K562 (cell line): ENCODE measurements at regions not wholly inside any gene's neighbourhood (a gene's known extent, or its start where the extent isn't known, plus 50 kb on each side); places are given as distances from the start of the nearest gene placed in this dataset.

Experiments
- ATAC-seq: fragments of 200-7000 bp; cut with Tn5 transposase; 3 replicates; pipeline ENCODE4 v1.9.1; 2020; ENCODE audit warnings: moderate library complexity
- BruUV-seq: library from RNA; stranded (reverse); fragments of 400-500 nt; replicated peaks from 2 replicates; lab custom pipeline; 2021; lab: Mats Ljungman, UMichigan
- CTCF ChIA-PET: fragments of 300-600 bp; formaldehyde crosslinking; extraction: SDS; loops from one replicate; lab custom pipeline; 2021; ENCODE audit warnings: low intra/inter-chr PET ratio; lab: Yijun Ruan, JAX
- POLR2A ChIA-PET: fragments of 300-600, 350-650 bp; sonication (Branson Sonifier 250); formaldehyde crosslinking; extraction: SDS; loops from one replicate; lab custom pipeline; 2021; ENCODE audit warnings: antibody characterized with exemption, inconsistent platforms; lab: Yijun Ruan, JAX
- DNase-seq, 4 experiments: peaks; one replicate each; pipeline versions ENCODE4 v3.0.0 to v3.0.0-alpha.2; 2011 to 2018; ENCODE audit warnings: low spot score in 3 of 4, mixed read lengths in 3 of 4; ENCODE audit errors: extremely low read depth in 1 of 4
- FAIRE-seq: peaks from 2 replicates; lab custom pipeline; 2011; peaks lifted over from hg19 to GRCh38; lab: Jason Lieb, UNC
- H2AFZ ChIP-seq: 2 replicates; pipeline ENCODE4 v1.6.0; 2011; ENCODE audit warnings: low read depth, low read length, control low read depth, inconsistent platforms
- H3K27ac ChIP-seq: fragments of 200-600 bp; 3 replicates; pipeline ENCODE4 v1.8.0; 2011; ENCODE audit warnings: low read depth, mild to moderate bottlenecking, control low read depth, inconsistent platforms, low read length, moderate library complexity, mixed read lengths; ENCODE audit errors: extremely low read depth
- H3K27me3 ChIP-seq, 2 experiments: fragments of 300-600 bp in 1 of 2; 2 replicates in 1 of 2; 3 replicates in 1 of 2; pipeline versions ENCODE4 v1.6.0 to v1.8.0; 2011; ENCODE audit warnings: inconsistent platforms in 2 of 2, low read length in 2 of 2, mild to moderate bottlenecking in 1 of 2, mixed read lengths in 1 of 2, moderate library complexity in 1 of 2; ENCODE audit not compliant: control insufficient read depth in 2 of 2, insufficient read depth in 2 of 2
- H3K36me3 ChIP-seq: fragments of 300-600 bp; 3 replicates; pipeline ENCODE4 v1.8.0; 2011; ENCODE audit warnings: mild to moderate bottlenecking, low read length, inconsistent platforms; ENCODE audit not compliant: control insufficient read depth, insufficient read depth
- H3K4me1 ChIP-seq, 2 experiments: fragments of 200-600 bp in 1 of 2; replicated peaks in 1 of 2; 2 replicates in 1 of 2; 3 replicates in 1 of 2; pipeline versions ENCODE4 v1.5.1 to v1.8.0; 2011; ENCODE audit warnings: inconsistent platforms in 2 of 2, low read length in 2 of 2, mild to moderate bottlenecking in 1 of 2, mixed read lengths in 1 of 2, moderate library complexity in 1 of 2; ENCODE audit not compliant: control insufficient read depth in 2 of 2, insufficient read depth in 2 of 2
- H3K4me2 ChIP-seq: 2 replicates; pipeline ENCODE4 v1.6.1; 2011; ENCODE audit warnings: low read length, control low read depth, inconsistent platforms, mixed read lengths; ENCODE audit not compliant: insufficient read depth
- H3K4me3 ChIP-seq: fragments of 200-600 bp; sonication (generic), shearing (Covaris generic); 2 replicates; pipeline ENCODE4 v1.5.1; 2016; ENCODE audit warnings: control low read depth, inconsistent platforms
- H3K79me2 ChIP-seq: fragments of 200-600 bp; 3 replicates; pipeline ENCODE4 v1.8.0; 2011; ENCODE audit warnings: low read length, inconsistent platforms; ENCODE audit not compliant: control insufficient read depth, insufficient read depth
- H3K9ac ChIP-seq, 2 experiments: 2 replicates each; pipeline versions ENCODE4 v1.6.0 to v1.6.1; 2011; ENCODE audit warnings: low read depth in 2 of 2, low read length in 2 of 2, control low read depth in 1 of 2, inconsistent platforms in 1 of 2, mild to moderate bottlenecking in 1 of 2, mixed read lengths in 1 of 2; ENCODE audit not compliant: insufficient read depth in 1 of 2
- H3K9me1 ChIP-seq: one replicate; pipeline ENCODE4 v1.6.0; 2011; ENCODE audit warnings: inconsistent platforms, mild to moderate bottlenecking, low read length, moderate library complexity; ENCODE audit not compliant: control insufficient read depth, insufficient read depth
- H3K9me3 ChIP-seq: replicated peaks from 2 replicates; pipeline ENCODE4 v1.5.1; 2011; ENCODE audit warnings: low read depth, low read length, inconsistent platforms; ENCODE audit not compliant: control insufficient read depth, insufficient read depth
- H4K20me1 ChIP-seq: replicated peaks from 2 replicates; pipeline ENCODE4 v1.6.1; 2011; ENCODE audit warnings: low read length, inconsistent platforms, mixed read lengths; ENCODE audit not compliant: control insufficient read depth, insufficient read depth
- FIP1L1 ChIP-seq: fragments of 200-400 bp; formaldehyde crosslinking; IDR thresholded peaks from 2 replicates; pipeline ENCODE4 v1.6.1; 2018; ENCODE audit warnings: mild to moderate bottlenecking, low read depth, low read length; ENCODE audit not compliant: poor library complexity, severe bottlenecking
- FOSL1 ChIP-seq: fragments of 200-800 bp; sonication (Bioruptor generic); conservative IDR thresholded peaks from 2 replicates; pipeline ENCODE4 v1.6.1; 2016; ENCODE audit warnings: missing genetic modification characterization, missing compliant biosample characterization
- KHSRP ChIP-seq: fragments of 450-650 bp; IDR thresholded peaks from 2 replicates; pipeline ENCODE4 v1.6.1; 2017
- PYGO2 ChIP-seq: fragments of 450-650 bp; IDR thresholded peaks from 2 replicates; pipeline ENCODE4 v1.6.1; 2016; ENCODE audit warnings: mild to moderate bottlenecking, missing genetic modification characterization, moderate library complexity, missing compliant biosample characterization
- SIN3B ChIP-seq: fragments of 450-650 bp; IDR thresholded peaks from 2 replicates; pipeline ENCODE4 v1.6.1; 2017; ENCODE audit warnings: low read depth, mild to moderate bottlenecking, moderate library complexity
- SOX6 ChIP-seq: fragments of 450-650 bp; IDR thresholded peaks from 2 replicates; pipeline ENCODE4 v1.6.1; 2014; ENCODE audit warnings: mild to moderate bottlenecking
- ZBTB34 ChIP-seq: fragments of 250-450 bp; sonication (Bioruptor Pico); IDR thresholded peaks from 2 replicates; pipeline ENCODE4 v1.8.0; 2021; ENCODE audit warnings: mild to moderate bottlenecking, moderate library complexity
- ZNF431 ChIP-seq: sonication (generic); formaldehyde crosslinking; IDR thresholded peaks from 2 replicates; pipeline ENCODE4 v1.8.0; 2022; ENCODE audit warnings: mild to moderate bottlenecking, missing genetic modification reagents
- ZNF436 ChIP-seq: fragments of 250-450, 450-650 bp; sonication (Bioruptor Pico); formaldehyde crosslinking; IDR thresholded peaks from 2 replicates; pipeline ENCODE4 v1.7.0; 2020; ENCODE audit warnings: mild to moderate bottlenecking
- ZNF655 ChIP-seq: fragments of 250-450 bp; sonication (Bioruptor Pico); IDR thresholded peaks from 2 replicates; pipeline ENCODE4 v1.5.0; 2021
- WGBS: fragments of 100-300 bp; shearing (Covaris generic); methylation state at CpG from one replicate; pipeline ENCODE4 v1.1.6; 2016; ENCODE audit warnings: low coverage, mixed read lengths; ENCODE audit not compliant: insufficient coverage; ENCODE audit errors: missing lambda C conversion rate; 5-methylcytosine and 5-hydroxymethylcytosine counted together
- in situ Hi-C: fragments of 300-500 bp; cut with MboI; formaldehyde crosslinking; loops from 4 replicates; pipeline ENCODE4 v1.15.0; 2018; ENCODE audit warnings: inconsistent platforms, mixed read lengths
- intact Hi-C: fragments of 100-400 bp; cut with micrococcal nuclease; formaldehyde crosslinking; loops from 2 replicates; pipeline ENCODE4 v1.14.2; 2022

GRCh38 chr4:14912426-14912825, 89.9 kb upstream of the CPEB2 start:
- intact Hi-C loops (no loop called here), in situ Hi-C loops (no loop called here)
- no peak overlapping the region for H2AFZ ChIP-seq
- DNase-seq (no peak), FAIRE-seq (no peak), ATAC-seq (no peak)
- H3K36me3 ChIP-seq: no peaks in the 10 kb centered on the region
- ChIA-PET CTCF (no interaction called here), POLR2A (interaction anchor here (0.6 kb wide), 1 partner anchor 414 kb away, joined by 3 read pairs; no protein-coding TSS in a partner anchor)
- H3K4me3 ChIP-seq: no peak overlapping the region
- no peaks in the 10 kb centered on the region for H3K79me2 ChIP-seq
- no peak overlapping the region for H3K4me2 ChIP-seq
- H3K9ac ChIP-seq: no peak overlapping the region
- no TSS peak for BruUV-seq
- H3K27ac ChIP-seq: no peak overlapping the region
- H3K4me1 ChIP-seq: no peaks in the 10 kb centered on the region
- H3K9me3 ChIP-seq: no peaks in the 10 kb centered on the region
- no peaks in the 10 kb centered on the region for H4K20me1 ChIP-seq
- no peaks in the 10 kb centered on the region; a peak in 1 of 5 replicates for H3K27me3 ChIP-seq
- H3K9me1 ChIP-seq: no peaks in the 10 kb centered on the region
- WGBS: 0% methylated on average over 2 of the region's 2 CpGs
- TF ChIP-seq FIP1L1: no peak

GRCh38 chr4:14915018-14915417, 87.3 kb upstream of the CPEB2 start:
- Histone ChIP-seq H3K9me3 (no peaks in the 10 kb centered on the region), H3K27ac (no peak overlapping the region), H3K9ac (no peak overlapping the region), H4K20me1 (no peaks in the 10 kb centered on the region), H3K36me3 (no peaks in the 10 kb centered on the region), H3K4me2 (no peak overlapping the region), H3K27me3 (no peaks in the 10 kb centered on the region; a peak in 1 of 5 replicates), H3K4me3 (no peak overlapping the region), H3K9me1 (no peaks in the 10 kb centered on the region), H3K4me1 (peaks cover 0 to 7% of the 10 kb centered on the region in 2 experiments; a peak in 2 of 5 replicates), H2AFZ (no peak overlapping the region), H3K79me2 (no peaks in the 10 kb centered on the region)
- no TSS peak for BruUV-seq
- CTCF ChIA-PET: no interaction called here
- no peak for DNase-seq
- POLR2A ChIA-PET: no interaction called here
- FAIRE-seq: no peak
- 0% methylated on average over 2 of the region's 2 CpGs for WGBS
- TF ChIP-seq ZNF431 (CRISPR knock-in tag) (no peak), FOSL1 (tag) (no peak), KHSRP (no peak), ZNF655 (CRISPR knock-in tag) (no peak), ZNF436 (CRISPR knock-in tag) (no peak), SOX6 (no peak), SIN3B (no peak), ZBTB34 (CRISPR knock-in tag) (no peak), PYGO2 (no peak)
- intact Hi-C loops (no loop called here), in situ Hi-C loops (no loop called here)
- ATAC-seq: no peak
